ENCODE measurements at regions not wholly inside any gene's neighbourhood (a gene's known extent, or its start where the extent isn't known, plus 50 kb on each side); places are given as distances from the start of the nearest gene placed in this dataset.

DNA sequence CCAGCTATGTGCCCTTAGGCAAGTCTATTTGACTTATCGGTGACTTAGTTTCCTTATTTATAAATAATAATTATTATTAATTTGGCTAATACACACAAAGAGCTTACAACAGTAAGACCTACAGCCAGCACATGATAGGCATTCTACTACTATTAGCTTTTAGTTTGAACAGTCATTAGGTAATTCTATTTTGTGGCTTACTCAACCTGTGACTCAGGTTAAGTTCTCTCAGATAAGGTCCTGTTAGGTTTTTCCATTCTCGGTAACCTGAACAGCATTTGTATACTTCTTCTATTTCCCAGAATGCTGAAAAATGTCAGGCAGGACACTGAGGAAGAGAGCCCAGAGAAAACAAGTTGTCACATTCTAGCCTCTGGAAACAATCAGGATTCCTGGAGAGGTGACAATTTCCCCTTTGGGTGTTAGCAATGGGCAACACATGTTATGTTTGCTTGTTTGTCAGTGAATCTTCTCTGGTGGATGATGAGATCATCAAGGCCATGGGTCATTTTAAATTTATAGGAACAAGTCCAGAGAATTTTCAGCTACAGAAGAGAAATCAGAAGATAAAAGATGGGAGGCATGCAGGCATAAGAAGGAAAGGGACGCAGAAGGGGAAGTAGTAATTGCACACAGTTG lies 2144.7 kb downstream of the PCDH7 start:
- H3K4me3 Mint-ChIP-seq: no peak overlapping the region
- POLR2A ChIA-PET: no interaction called here
- no peak for ATAC-seq (ENCODE audit: low read depth)

DNA sequence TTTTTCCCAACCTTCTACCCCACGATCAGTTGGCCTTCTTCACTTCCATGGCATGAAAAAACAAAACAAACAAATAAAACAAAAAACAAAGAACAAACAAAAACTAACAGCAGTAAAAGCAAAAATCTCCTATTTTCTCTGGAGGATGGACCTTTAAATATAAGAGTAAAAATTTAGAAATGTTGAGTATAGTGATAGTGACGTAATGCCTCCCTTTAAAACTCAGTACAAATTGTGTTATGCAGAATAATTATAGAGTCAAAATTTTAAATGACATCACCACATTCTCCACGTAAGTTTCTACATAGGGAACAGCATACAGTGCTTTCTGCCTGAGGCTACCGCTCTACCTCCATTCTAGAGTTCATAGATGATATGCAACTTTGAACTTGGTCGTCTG lies 2156.4 kb downstream of the PCDH7 start:
- ChIA-PET CTCF (no interaction called here), POLR2A (no interaction called here)
- Mint-ChIP-seq H3K36me3 (ENCODE audit: low read depth) (no peaks in the 10 kb centered on the region), H3K9me3 (peaks cover 2% of the 10 kb centered on the region), H3K4me1 (no peaks in the 10 kb centered on the region), H3K27me3 (no peaks in the 10 kb centered on the region), H3K4me3 (no peak overlapping the region), H3K27ac (no peak overlapping the region)
- no peak for DNase-seq
- TF ChIP-seq, protein P1, sequence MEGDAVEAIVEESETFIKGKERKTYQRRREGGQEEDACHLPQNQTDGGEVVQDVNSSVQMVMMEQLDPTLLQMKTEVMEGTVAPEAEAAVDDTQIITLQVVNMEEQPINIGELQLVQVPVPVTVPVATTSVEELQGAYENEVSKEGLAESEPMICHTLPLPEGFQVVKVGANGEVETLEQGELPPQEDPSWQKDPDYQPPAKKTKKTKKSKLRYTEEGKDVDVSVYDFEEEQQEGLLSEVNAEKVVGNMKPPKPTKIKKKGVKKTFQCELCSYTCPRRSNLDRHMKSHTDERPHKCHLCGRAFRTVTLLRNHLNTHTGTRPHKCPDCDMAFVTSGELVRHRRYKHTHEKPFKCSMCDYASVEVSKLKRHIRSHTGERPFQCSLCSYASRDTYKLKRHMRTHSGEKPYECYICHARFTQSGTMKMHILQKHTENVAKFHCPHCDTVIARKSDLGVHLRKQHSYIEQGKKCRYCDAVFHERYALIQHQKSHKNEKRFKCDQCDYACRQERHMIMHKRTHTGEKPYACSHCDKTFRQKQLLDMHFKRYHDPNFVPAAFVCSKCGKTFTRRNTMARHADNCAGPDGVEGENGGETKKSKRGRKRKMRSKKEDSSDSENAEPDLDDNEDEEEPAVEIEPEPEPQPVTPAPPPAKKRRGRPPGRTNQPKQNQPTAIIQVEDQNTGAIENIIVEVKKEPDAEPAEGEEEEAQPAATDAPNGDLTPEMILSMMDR (IDR thresholded peaks at IDR 0.05): no peak
- intact Hi-C loops (cut with micrococcal nuclease): no loop called here
- no peak for ATAC-seq (ENCODE audit: low read depth)

More for the DNA sequence above, 2144.7 kb downstream of the PCDH7 start:
- H3K27me3 Mint-ChIP-seq: no peaks in the 10 kb centered on the region
- TF ChIP-seq, protein P1 (IDR thresholded peaks at IDR 0.05): no peak
- CTCF ChIA-PET: no interaction called here
- H3K4me1 Mint-ChIP-seq: no peaks in the 10 kb centered on the region
- no peaks in the 10 kb centered on the region for H3K36me3 Mint-ChIP-seq (ENCODE audit: low read depth)
- peaks cover 2% of the 10 kb centered on the region for H3K9me3 Mint-ChIP-seq
- no peak overlapping the region for H3K27ac Mint-ChIP-seq
- no peak for DNase-seq
- intact Hi-C loops (cut with micrococcal nuclease): no loop called here

DNA sequence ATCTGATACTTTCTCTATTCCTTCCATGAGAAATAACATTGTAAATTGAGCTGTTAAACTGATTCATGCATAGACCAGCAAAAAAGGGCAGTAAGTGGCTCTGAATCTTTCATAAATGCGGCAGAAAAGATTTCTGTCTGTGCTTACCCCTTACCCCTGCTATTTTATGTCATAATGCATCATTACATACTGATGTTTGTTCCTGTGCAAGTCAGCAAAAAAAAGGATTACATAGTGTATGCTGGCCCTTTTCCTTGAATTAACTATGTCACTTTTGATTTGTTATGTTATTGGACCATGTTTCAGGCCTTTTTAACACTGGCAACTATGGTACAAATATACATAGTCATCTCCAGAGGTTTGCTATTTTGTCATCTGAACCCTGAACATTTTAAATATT lies 2159.7 kb downstream of the PCDH7 start:
- no peak overlapping the region for H3K4me3 Mint-ChIP-seq
- ATAC-seq (ENCODE audit: low read depth): no peak
- H3K27me3 Mint-ChIP-seq: no peaks in the 10 kb centered on the region
- intact Hi-C loops (cut with micrococcal nuclease): no loop called here
- CTCF ChIA-PET: no interaction called here
- H3K4me1 Mint-ChIP-seq: no peaks in the 10 kb centered on the region
- DNase-seq: no peak
- peaks cover 2% of the 10 kb centered on the region for H3K9me3 Mint-ChIP-seq
- H3K36me3 Mint-ChIP-seq (ENCODE audit: low read depth): no peaks in the 10 kb centered on the region
- POLR2A ChIA-PET: no interaction called here
- TF ChIP-seq, protein P1 (IDR thresholded peaks at IDR 0.05): no peak
- no peak overlapping the region for H3K27ac Mint-ChIP-seq

DNA sequence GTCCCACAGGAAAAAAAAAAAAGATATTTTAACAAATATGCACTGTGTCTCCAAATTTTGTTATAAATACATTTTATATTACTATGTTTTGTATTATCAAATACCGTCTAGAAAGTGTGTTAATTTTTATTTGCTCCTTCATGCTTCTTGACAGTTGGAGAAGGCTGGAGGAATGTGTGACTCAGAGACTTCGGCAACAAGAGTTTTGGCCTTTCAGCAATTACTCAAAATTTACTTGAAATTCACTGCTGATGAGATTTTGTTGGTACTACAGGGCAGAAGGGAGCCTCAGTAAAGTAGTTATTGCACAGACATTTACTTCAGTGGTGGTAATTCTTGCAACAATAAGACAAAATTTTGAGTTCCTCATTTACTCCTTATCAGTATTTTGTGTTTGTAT lies 2164.0 kb downstream of the PCDH7 start:
- H3K4me3 Mint-ChIP-seq: no peak overlapping the region
- ChIA-PET POLR2A (no interaction called here), CTCF (no interaction called here)
- H3K27me3 Mint-ChIP-seq: no peaks in the 10 kb centered on the region
- intact Hi-C loops (cut with micrococcal nuclease): no loop called here
- TF ChIP-seq, protein P1 (IDR thresholded peaks at IDR 0.05): no peak
- peaks cover 2% of the 10 kb centered on the region for H3K9me3 Mint-ChIP-seq
- no peak for ATAC-seq (ENCODE audit: low read depth)
- H3K27ac Mint-ChIP-seq: no peak overlapping the region
- H3K4me1 Mint-ChIP-seq: no peaks in the 10 kb centered on the region
- no peak for DNase-seq
- H3K36me3 Mint-ChIP-seq (ENCODE audit: low read depth): no peaks in the 10 kb centered on the region

DNA sequence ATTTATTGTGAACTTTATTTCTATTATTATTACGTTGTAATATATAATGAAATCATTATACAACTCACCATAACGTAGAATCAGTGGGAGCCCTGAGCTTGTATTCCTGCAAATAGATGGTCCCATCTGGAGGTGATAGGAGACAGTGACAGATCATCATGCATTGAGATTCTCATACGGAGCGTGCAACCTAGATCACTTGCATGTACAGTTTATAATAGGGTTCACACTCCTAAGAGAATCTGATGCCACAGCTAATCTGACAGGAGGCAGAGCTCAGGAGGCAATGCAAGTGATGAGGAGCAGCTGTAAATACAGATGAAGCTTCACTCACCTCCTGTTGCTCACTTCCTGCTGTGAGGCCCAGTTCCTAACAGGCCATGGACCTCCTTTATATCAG lies 2170.2 kb downstream of the PCDH7 start:
- POLR2A ChIA-PET: no interaction called here
- no peaks in the 10 kb centered on the region for H3K36me3 Mint-ChIP-seq (ENCODE audit: low read depth)
- no peaks in the 10 kb centered on the region for H3K4me1 Mint-ChIP-seq
- ATAC-seq (ENCODE audit: low read depth) (no peak), DNase-seq (no peak)
- CTCF ChIA-PET: no interaction called here
- no peaks in the 10 kb centered on the region for H3K9me3 Mint-ChIP-seq
- H3K27ac Mint-ChIP-seq: no peak overlapping the region
- H3K27me3 Mint-ChIP-seq: no peaks in the 10 kb centered on the region
- H3K4me3 Mint-ChIP-seq: no peak overlapping the region
- intact Hi-C loops (cut with micrococcal nuclease): no loop called here
- TF ChIP-seq, protein P1 (IDR thresholded peaks at IDR 0.05): no peak

Data from activated B cell treated with CpG ODN at 0.5 μM for 24 hours (primary cell).